K562 (cell line): ENCODE measurements at regions not wholly inside any gene's neighbourhood (a gene's known extent, or its start where the extent isn't known, plus 50 kb on each side); places are given as distances from the start of the nearest gene placed in this dataset.

Experiments
- CBX5 ChIP-seq: IDR thresholded peaks from 2 replicates; pipeline ENCODE4 v1.6.1; 2014; ENCODE audit warnings: low read depth, borderline replicate concordance
- PHF21A ChIP-seq: fragments of 450-650 bp; IDR thresholded peaks from 2 replicates; pipeline ENCODE4 v1.6.1; 2017; ENCODE audit warnings: low read depth, borderline replicate concordance
- POLR2AphosphoS5 ChIP-seq: IDR thresholded peaks from 2 replicates; pipeline ENCODE4 v1.6.1; 2011; ENCODE audit warnings: mild to moderate bottlenecking, low read depth, low read length, moderate library complexity; ENCODE audit not compliant: control insufficient read depth, insufficient read depth
- PTBP1 ChIP-seq: fragments of 200-400 bp; formaldehyde crosslinking; IDR thresholded peaks from 2 replicates; pipeline ENCODE4 v1.6.1; 2017; ENCODE audit warnings: low read depth, low read length
- SIRT6 ChIP-seq: IDR thresholded peaks from one replicate; pipeline ENCODE4 v1.6.1; 2012; ENCODE audit warnings: low read depth, mild to moderate bottlenecking, control low read depth, inconsistent platforms, low read length, moderate library complexity
- ZEB2 ChIP-seq: fragments of 450-650 bp; IDR thresholded peaks from 2 replicates; pipeline ENCODE4 v1.6.1; 2016
- TF ChIP-seq, protein P1 (sequence below), 3 experiments: IDR thresholded peaks in 2 of 3; conservative IDR thresholded peaks in 1 of 3; 2 replicates each; pipeline ENCODE4 v1.5.1; 2011 to 2012; ENCODE audit warnings: low read length in 3 of 3, mild to moderate bottlenecking in 3 of 3, control low read depth in 2 of 3, improper control_type of control experiment in 1 of 3, inconsistent platforms in 1 of 3, low read depth in 1 of 3, mixed read lengths in 1 of 3, moderate library complexity in 1 of 3; ENCODE audit not compliant: insufficient read depth in 2 of 3
- TF ChIP-seq, protein P2 (sequence below): sonication (generic); formaldehyde crosslinking; IDR thresholded peaks from 2 replicates; pipeline ENCODE4 v1.8.0; 2022; ENCODE audit warnings: mild to moderate bottlenecking, missing genetic modification reagents

DNA sequence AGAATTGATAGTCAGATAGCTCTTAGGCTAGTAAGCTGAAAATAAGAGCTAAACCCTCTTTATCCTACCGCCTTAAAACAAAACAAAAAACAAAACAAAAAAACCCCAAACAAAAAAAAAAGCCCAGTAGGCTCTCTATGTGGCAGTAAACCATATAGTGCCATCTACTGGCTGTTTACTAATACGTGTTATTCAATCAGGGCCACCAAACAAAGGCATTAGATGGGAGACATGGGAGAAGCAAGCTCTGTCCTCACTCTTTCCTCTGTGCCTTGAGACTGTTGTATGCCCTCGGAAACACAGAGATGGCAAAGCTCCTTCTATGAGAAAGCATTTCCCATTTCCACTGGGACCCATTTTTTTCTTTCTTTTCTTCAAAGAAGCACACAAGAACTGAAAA is 148.8 kb upstream of the MID1 start:
- no peak for TF ChIP-seq PHF21A
- TF ChIP-seq, protein P1, sequence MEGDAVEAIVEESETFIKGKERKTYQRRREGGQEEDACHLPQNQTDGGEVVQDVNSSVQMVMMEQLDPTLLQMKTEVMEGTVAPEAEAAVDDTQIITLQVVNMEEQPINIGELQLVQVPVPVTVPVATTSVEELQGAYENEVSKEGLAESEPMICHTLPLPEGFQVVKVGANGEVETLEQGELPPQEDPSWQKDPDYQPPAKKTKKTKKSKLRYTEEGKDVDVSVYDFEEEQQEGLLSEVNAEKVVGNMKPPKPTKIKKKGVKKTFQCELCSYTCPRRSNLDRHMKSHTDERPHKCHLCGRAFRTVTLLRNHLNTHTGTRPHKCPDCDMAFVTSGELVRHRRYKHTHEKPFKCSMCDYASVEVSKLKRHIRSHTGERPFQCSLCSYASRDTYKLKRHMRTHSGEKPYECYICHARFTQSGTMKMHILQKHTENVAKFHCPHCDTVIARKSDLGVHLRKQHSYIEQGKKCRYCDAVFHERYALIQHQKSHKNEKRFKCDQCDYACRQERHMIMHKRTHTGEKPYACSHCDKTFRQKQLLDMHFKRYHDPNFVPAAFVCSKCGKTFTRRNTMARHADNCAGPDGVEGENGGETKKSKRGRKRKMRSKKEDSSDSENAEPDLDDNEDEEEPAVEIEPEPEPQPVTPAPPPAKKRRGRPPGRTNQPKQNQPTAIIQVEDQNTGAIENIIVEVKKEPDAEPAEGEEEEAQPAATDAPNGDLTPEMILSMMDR (IDR thresholded peaks at IDR 0.05 in 2 of 3, conservative IDR thresholded peaks at IDR 0.05 in 1 of 3; ENCODE audit: insufficient read depth in 2 of 3, low read depth in 1 of 3, low read length in 3 of 3): peak; percentile 49 to 54 (median 51); a peak in 5 of 6 replicates
- TF ChIP-seq SIRT6: no peak
- TF ChIP-seq, protein P2, sequence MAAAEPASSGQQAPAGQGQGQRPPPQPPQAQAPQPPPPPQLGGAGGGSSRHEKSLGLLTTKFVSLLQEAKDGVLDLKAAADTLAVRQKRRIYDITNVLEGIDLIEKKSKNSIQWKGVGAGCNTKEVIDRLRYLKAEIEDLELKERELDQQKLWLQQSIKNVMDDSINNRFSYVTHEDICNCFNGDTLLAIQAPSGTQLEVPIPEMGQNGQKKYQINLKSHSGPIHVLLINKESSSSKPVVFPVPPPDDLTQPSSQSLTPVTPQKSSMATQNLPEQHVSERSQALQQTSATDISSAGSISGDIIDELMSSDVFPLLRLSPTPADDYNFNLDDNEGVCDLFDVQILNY (CRISPR knock-in tag): no peak
- no peak for TF ChIP-seq CBX5
- no peak for TF ChIP-seq PTBP1
- TF ChIP-seq POLR2AphosphoS5: no peak
- no peak for TF ChIP-seq ZEB2
